GM23338 (cell line): ENCODE measurements at regions not wholly inside any gene's neighbourhood (a gene's known extent, or its start where the extent isn't known, plus 50 kb on each side); places are given as distances from the start of the nearest gene placed in this dataset.

Experiments
- CREB1 ChIP-seq: fragments of 250-450 bp; sonication (Bioruptor Pico); IDR thresholded peaks from 2 replicates; pipeline ENCODE4 v1.5.0; 2020; ENCODE audit warnings: low read depth, mild to moderate bottlenecking, moderate library complexity
- TF ChIP-seq, protein P1 (sequence below), 2 experiments: fragments of 200-600 bp in 1 of 2; sonication (generic) in 1 of 2; conservative IDR thresholded peaks; 2 replicates each; pipeline versions ENCODE4 v1.5.1 to v1.6.1; 2016 to 2017; ENCODE audit warnings: antibody characterized with exemption in 2 of 2, low read depth in 2 of 2, mild to moderate bottlenecking in 2 of 2, moderate library complexity in 1 of 2

- TF ChIP-seq, protein P1, sequence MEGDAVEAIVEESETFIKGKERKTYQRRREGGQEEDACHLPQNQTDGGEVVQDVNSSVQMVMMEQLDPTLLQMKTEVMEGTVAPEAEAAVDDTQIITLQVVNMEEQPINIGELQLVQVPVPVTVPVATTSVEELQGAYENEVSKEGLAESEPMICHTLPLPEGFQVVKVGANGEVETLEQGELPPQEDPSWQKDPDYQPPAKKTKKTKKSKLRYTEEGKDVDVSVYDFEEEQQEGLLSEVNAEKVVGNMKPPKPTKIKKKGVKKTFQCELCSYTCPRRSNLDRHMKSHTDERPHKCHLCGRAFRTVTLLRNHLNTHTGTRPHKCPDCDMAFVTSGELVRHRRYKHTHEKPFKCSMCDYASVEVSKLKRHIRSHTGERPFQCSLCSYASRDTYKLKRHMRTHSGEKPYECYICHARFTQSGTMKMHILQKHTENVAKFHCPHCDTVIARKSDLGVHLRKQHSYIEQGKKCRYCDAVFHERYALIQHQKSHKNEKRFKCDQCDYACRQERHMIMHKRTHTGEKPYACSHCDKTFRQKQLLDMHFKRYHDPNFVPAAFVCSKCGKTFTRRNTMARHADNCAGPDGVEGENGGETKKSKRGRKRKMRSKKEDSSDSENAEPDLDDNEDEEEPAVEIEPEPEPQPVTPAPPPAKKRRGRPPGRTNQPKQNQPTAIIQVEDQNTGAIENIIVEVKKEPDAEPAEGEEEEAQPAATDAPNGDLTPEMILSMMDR (conservative IDR thresholded peaks at IDR 0.05; ENCODE audit: low read depth in 2 of 2), result no peak
- TF ChIP-seq CREB1 (CRISPR knock-in tag), result no peak
Measured at GRCh38 chr4:35526456-35526855, 717.9 kb downstream of the ARAP2 start.
